PC-3 (cell line): ENCODE measurements at regions not wholly inside any gene's neighbourhood (a gene's known extent, or its start where the extent isn't known, plus 50 kb on each side); places are given as distances from the start of the nearest gene placed in this dataset.

Experiments used
- ATAC-seq: fragments of 200-7000 bp; cut with Tn5 transposase; 2 replicates; pipeline ENCODE4 v1.9.1; 2020; ENCODE audit warnings: mild to moderate bottlenecking, moderate library complexity
- BruUV-seq: library from RNA; stranded (reverse); fragments of 400-500 nt; replicated peaks from 2 replicates; lab custom pipeline; 2021; lab: Mats Ljungman, UMichigan
- CTCF ChIA-PET: fragments of 300-600 bp; sonication (Branson Sonifier 250); formaldehyde crosslinking; loops from one replicate; lab custom pipeline; 2022; ENCODE audit warnings: antibody characterized with exemption; lab: Charles Lee
- POLR2A ChIA-PET: fragments of 300-600 bp; sonication (Branson Sonifier 250); formaldehyde crosslinking; loops from one replicate; lab custom pipeline; 2022; ENCODE audit warnings: antibody characterized with exemption; ENCODE audit not compliant: unreplicated experiment; lab: Charles Lee
- DNase-seq: peaks from one replicate; pipeline ENCODE4 v3.0.0-alpha.2; 2015
- H2AFZ ChIP-seq: fragments of 300-600 bp; sonication (generic); 2 replicates; pipeline ENCODE4 v1.6.0; 2016; ENCODE audit warnings: antibody characterized with exemption, low read length
- H3F3A ChIP-seq: fragments of 300-600 bp; sonication (generic); one replicate; pipeline ENCODE4 v1.6.0; 2017; ENCODE audit warnings: antibody characterized with exemption, low read length, control low read depth, mild to moderate bottlenecking; ENCODE audit not compliant: unreplicated experiment
- H3K27ac ChIP-seq: fragments of 300-600 bp; sonication (generic); 2 replicates; pipeline ENCODE4 v1.5.1; 2016; ENCODE audit warnings: mild to moderate bottlenecking, low read length
- H3K27me3 ChIP-seq: fragments of 300-600 bp; sonication (generic); 2 replicates; pipeline ENCODE4 v1.6.1; 2016; ENCODE audit warnings: low read length, mixed read lengths
- H3K36me3 ChIP-seq: fragments of 300-600 bp; sonication (generic); 2 replicates; pipeline ENCODE4 v1.6.1; 2016; ENCODE audit warnings: low read depth, mixed run types, low read length, mixed read lengths
- H3K4me1 ChIP-seq: fragments of 300-600 bp; sonication (generic); 2 replicates; pipeline ENCODE4 v1.5.1; 2016; ENCODE audit warnings: low read length; ENCODE audit not compliant: insufficient read depth
- H3K4me2 ChIP-seq: fragments of 300-600 bp; sonication (generic); 2 replicates; pipeline ENCODE4 v1.6.0; 2016; ENCODE audit warnings: low read length
- H3K4me3 ChIP-seq: fragments of 300-600 bp; sonication (generic); 2 replicates; pipeline ENCODE4 v1.5.1; 2016; ENCODE audit warnings: mild to moderate bottlenecking, low read length, mixed read lengths
- H3K79me2 ChIP-seq: fragments of 300-600 bp; sonication (generic); 2 replicates; pipeline ENCODE4 v1.6.1; 2017; ENCODE audit warnings: low read length, mixed read lengths
- H3K9ac ChIP-seq: fragments of 300-600 bp; sonication (generic); 2 replicates; pipeline ENCODE4 v1.6.0; 2016; ENCODE audit warnings: mild to moderate bottlenecking, low read length
- H3K9me2 ChIP-seq: fragments of 300-600 bp; sonication (generic); replicated peaks from 2 replicates; pipeline ENCODE4 v1.6.1; 2016; ENCODE audit warnings: mixed run types, low read length, mixed read lengths
- H3K9me3 ChIP-seq: fragments of 300-600 bp; sonication (generic); 2 replicates; pipeline ENCODE4 v1.6.1; 2016; ENCODE audit warnings: low read length, mixed read lengths
- H4K20me1 ChIP-seq: fragments of 300-600 bp; sonication (generic); 2 replicates; pipeline ENCODE4 v1.6.1; 2016; ENCODE audit warnings: low read length, mixed read lengths
- CTCF ChIP-seq: fragments of 300-600 bp; sonication (generic); conservative IDR thresholded peaks from 2 replicates; pipeline ENCODE4 v1.5.1; 2017; ENCODE audit warnings: antibody characterized with exemption, low read depth, mild to moderate bottlenecking, low read length
- EZH2 ChIP-seq: fragments of 300-600 bp; sonication (generic); IDR thresholded peaks from one replicate; pipeline ENCODE4 v1.6.1; 2017; ENCODE audit warnings: antibody characterized with exemption, mild to moderate bottlenecking, low read length; ENCODE audit not compliant: unreplicated experiment
- EZH2phosphoT487 ChIP-seq: fragments of 300-600 bp; sonication (generic); IDR thresholded peaks from 2 replicates; pipeline ENCODE4 v1.6.1; 2018; ENCODE audit warnings: mild to moderate bottlenecking, antibody characterized with exemption, low read length, borderline replicate concordance
- intact Hi-C: fragments of 100-400 bp; cut with micrococcal nuclease; formaldehyde crosslinking; loops from 2 replicates; pipeline ENCODE4 v1.9.0; 2023

- intact Hi-C loops: no loop called here
- Histone ChIP-seq H3K9ac (no peak overlapping the region), H3K4me1 (no peaks in the 10 kb centered on the region), H3K9me3 (no peaks in the 10 kb centered on the region), H3K4me2 (no peak overlapping the region), H3K9me2 (no peaks in the 10 kb centered on the region), H3F3A (no peaks in the 10 kb centered on the region), H3K36me3 (no peaks in the 10 kb centered on the region), H4K20me1 (no peaks in the 10 kb centered on the region), H3K27me3 (peaks cover 19% of the 10 kb centered on the region), H3K4me3 (no peak overlapping the region), H2AFZ (no peak overlapping the region), H3K79me2 (no peaks in the 10 kb centered on the region), H3K27ac (no peak overlapping the region)
- POLR2A ChIA-PET: no interaction called here
- no peak for TF ChIP-seq EZH2
- TF ChIP-seq CTCF: no peak
- no peak for TF ChIP-seq EZH2phosphoT487
- CTCF ChIA-PET: no interaction called here
- ATAC-seq: no peak
- no peak for DNase-seq
- BruUV-seq: no TSS peak
These were observed 109.0 kb upstream of the TWIST2 start for GRCh38 chr2:238738917-238739316.

DNA sequence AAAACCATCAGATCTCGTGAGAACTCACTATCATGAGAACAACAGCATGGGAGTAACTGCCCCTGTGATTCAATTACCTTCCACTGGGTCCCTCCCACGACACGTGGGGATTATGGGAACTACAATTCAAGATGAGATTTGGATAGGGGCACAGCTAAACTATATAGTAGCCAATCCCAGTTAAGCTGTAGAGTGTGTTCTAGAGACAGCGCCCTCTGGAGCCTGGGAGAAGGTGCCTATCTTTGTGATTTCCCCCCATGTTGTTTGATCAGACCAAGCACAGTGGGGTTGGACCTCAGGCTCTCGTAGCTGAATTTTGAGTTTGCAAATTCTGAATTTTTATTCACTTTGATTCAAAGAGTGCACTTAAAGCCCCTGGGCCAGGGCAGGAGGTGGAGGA lies 108.2 kb upstream of the TWIST2 start:
- intact Hi-C loops: no loop called here
- Histone ChIP-seq H3K4me2 (no peak overlapping the region), H3K9me3 (no peaks in the 10 kb centered on the region), H3K36me3 (no peaks in the 10 kb centered on the region), H2AFZ (no peak overlapping the region), H3K9ac (no peak overlapping the region), H3K9me2 (no peaks in the 10 kb centered on the region), H3K79me2 (no peaks in the 10 kb centered on the region), H3K27me3 (peaks cover 19% of the 10 kb centered on the region), H3F3A (no peaks in the 10 kb centered on the region), H3K27ac (no peak overlapping the region), H4K20me1 (no peaks in the 10 kb centered on the region), H3K4me3 (no peak overlapping the region), H3K4me1 (no peaks in the 10 kb centered on the region)
- ChIA-PET POLR2A (no interaction called here), CTCF (no interaction called here)
- ATAC-seq (no peak), DNase-seq (no peak)
- TF ChIP-seq CTCF: peak; percentile 30
- no peak for TF ChIP-seq EZH2
- no TSS peak for BruUV-seq

- H3K79me2 ChIP-seq: no peaks in the 10 kb centered on the region
- BruUV-seq: no TSS peak
- no peaks in the 10 kb centered on the region for H3K9me2 ChIP-seq
- intact Hi-C loops: no loop called here
- no peak overlapping the region for H3K27ac ChIP-seq
- no peaks in the 10 kb centered on the region for H4K20me1 ChIP-seq
- ChIA-PET POLR2A (no interaction called here), CTCF (no interaction called here)
- H2AFZ ChIP-seq: no peak overlapping the region
- TF ChIP-seq EZH2phosphoT487: no peak
- TF ChIP-seq CTCF: no peak
- no peak for TF ChIP-seq EZH2
- peaks cover 12% of the 10 kb centered on the region; the same call in 1 of the 2 replicates for H3K27me3 ChIP-seq
- H3K4me3 ChIP-seq: no peak overlapping the region
- no peaks in the 10 kb centered on the region for H3K36me3 ChIP-seq
- DNase-seq (no peak), ATAC-seq (no peak)
- no peaks in the 10 kb centered on the region for H3K9me3 ChIP-seq
- no peak overlapping the region for H3K4me2 ChIP-seq
- H3K9ac ChIP-seq: no peak overlapping the region
- H3K4me1 ChIP-seq: no peaks in the 10 kb centered on the region
- H3F3A ChIP-seq: no peaks in the 10 kb centered on the region
These were observed 106.6 kb upstream of the TWIST2 start for GRCh38 chr2:238741277-238741676.
